Fibroblast of lung (primary cell): ENCODE measurements at regions not wholly inside any gene's neighbourhood (a gene's known extent, or its start where the extent isn't known, plus 50 kb on each side); places are given as distances from the start of the nearest gene placed in this dataset.

Source experiments
- DNase-seq, 2 donors: peaks; one replicate each; pipeline versions ENCODE4 v3.0.0 to v3.0.0-alpha.2; 2010; ENCODE audit warnings: low read depth in 2 of 2
- H2AFZ ChIP-seq: 2 replicates; pipeline ENCODE4 v1.5.1; 2012; ENCODE audit warnings: low read length, control low read depth, inconsistent platforms
- H3K27ac ChIP-seq: 2 replicates; pipeline ENCODE4 v1.5.1; 2011; ENCODE audit warnings: low read length, control low read depth; ENCODE audit not compliant: insufficient read depth
- H3K27me3 ChIP-seq: 2 replicates; pipeline ENCODE4 v1.5.1; 2011; ENCODE audit warnings: mild to moderate bottlenecking, low read length; ENCODE audit not compliant: control insufficient read depth, insufficient read depth
- H3K36me3 ChIP-seq: 2 replicates; pipeline ENCODE4 v1.5.1; 2011; ENCODE audit warnings: low read length; ENCODE audit not compliant: control insufficient read depth, insufficient read depth
- H3K4me1 ChIP-seq: 2 replicates; pipeline ENCODE4 v1.5.1; 2011; ENCODE audit warnings: low read length; ENCODE audit not compliant: control insufficient read depth, insufficient read depth; ENCODE audit errors: extremely low read depth
- H3K4me2 ChIP-seq: 2 replicates; pipeline ENCODE4 v1.5.1; 2011; ENCODE audit warnings: low read length, control low read depth; ENCODE audit not compliant: insufficient read depth; ENCODE audit errors: extremely low read depth
- H3K4me3 ChIP-seq, 4 experiments: fragments of 200-600 bp in 1 of 4; sonication (generic) in 1 of 4; replicated peaks in 1 of 4; 2 replicates each; pipeline ENCODE4 v1.5.1; 2011 to 2016; ENCODE audit warnings: low read length in 4 of 4, low read depth in 3 of 4, mild to moderate bottlenecking in 3 of 4, control low read depth in 2 of 4, inconsistent platforms in 1 of 4, mixed read lengths in 1 of 4; ENCODE audit not compliant: insufficient read depth in 1 of 4; ENCODE audit errors: control extremely low read depth in 1 of 4
- H3K79me2 ChIP-seq: 2 replicates; pipeline ENCODE4 v1.5.1; 2012; ENCODE audit warnings: mild to moderate bottlenecking, low read length, inconsistent platforms; ENCODE audit not compliant: control insufficient read depth, insufficient read depth
- H3K9ac ChIP-seq: 2 replicates; pipeline ENCODE4 v1.5.1; 2011; ENCODE audit warnings: mild to moderate bottlenecking, low read length, control low read depth; ENCODE audit not compliant: insufficient read depth
- H3K9me3 ChIP-seq: 2 replicates; pipeline ENCODE4 v1.5.1; 2012; ENCODE audit warnings: low read depth, low read length; ENCODE audit not compliant: control insufficient read depth, insufficient read depth
- H4K20me1 ChIP-seq: 2 replicates; pipeline ENCODE4 v1.5.1; 2011; ENCODE audit warnings: low read length; ENCODE audit not compliant: control insufficient read depth, insufficient read depth; ENCODE audit errors: extremely low read depth
- CTCF ChIP-seq, 2 donors: IDR thresholded peaks in 1 of 2; conservative IDR thresholded peaks in 1 of 2; 1 replicate in 1 of 2; 2 replicates in 1 of 2; pipeline ENCODE4 v1.5.1; 2011 to 2012; ENCODE audit warnings: low read length in 2 of 2, control low read depth in 1 of 2, inconsistent platforms in 1 of 2, low read depth in 1 of 2, mild to moderate bottlenecking in 1 of 2
- EZH2 ChIP-seq: IDR thresholded peaks from 2 replicates; pipeline ENCODE4 v1.5.1; 2012; ENCODE audit warnings: low read length, control low read depth, mild to moderate bottlenecking; ENCODE audit errors: missing control alignments

DNA sequence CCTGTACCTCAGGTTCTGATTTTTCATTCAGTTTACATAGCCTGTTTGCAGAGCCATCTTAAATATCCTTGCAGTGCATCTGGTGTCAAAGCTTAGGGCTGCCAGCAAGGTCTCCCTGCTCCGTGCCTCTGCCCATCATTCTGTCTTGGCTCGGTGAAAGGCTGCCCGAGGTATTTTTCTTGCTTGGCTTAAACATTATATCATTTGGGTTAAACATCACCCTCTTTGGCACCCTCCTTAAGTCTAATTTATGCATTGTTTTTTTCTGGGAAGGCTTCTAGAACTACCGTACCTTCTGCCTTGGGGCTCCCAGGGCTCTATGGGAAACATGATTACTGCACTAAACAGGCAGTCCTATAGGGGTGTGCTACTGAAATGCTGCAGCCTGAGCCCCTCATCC lies 158.6 kb upstream of the CELF4 start:
- H3K4me2 ChIP-seq = no peak overlapping the region
- no peak for DNase-seq
- no peaks in the 10 kb centered on the region for H3K27me3 ChIP-seq
- H3K36me3 ChIP-seq = no peaks in the 10 kb centered on the region
- no peak overlapping the region for H3K9ac ChIP-seq
- no peak overlapping the region for H3K27ac ChIP-seq
- TF ChIP-seq CTCF (conservative IDR thresholded peaks at IDR 0.05 in 1 of 2, IDR thresholded peaks at IDR 0.05 in 1 of 2; ENCODE audit: low read depth in 1 of 2, low read length in 2 of 2) (no peak), EZH2 (no peak)
- no peak overlapping the region for H3K4me3 ChIP-seq
- no peaks in the 10 kb centered on the region for H4K20me1 ChIP-seq
- H3K4me1 ChIP-seq = no peaks in the 10 kb centered on the region
- no peaks in the 10 kb centered on the region for H3K9me3 ChIP-seq
- no peaks in the 10 kb centered on the region for H3K79me2 ChIP-seq
- no peak overlapping the region for H2AFZ ChIP-seq

- no peak for DNase-seq
- Histone ChIP-seq H3K27ac (no peak overlapping the region), H3K9me3 (no peaks in the 10 kb centered on the region), H3K4me2 (no peak overlapping the region), H2AFZ (no peak overlapping the region), H4K20me1 (no peaks in the 10 kb centered on the region), H3K9ac (no peak overlapping the region), H3K79me2 (no peaks in the 10 kb centered on the region), H3K27me3 (no peaks in the 10 kb centered on the region), H3K4me3 (no peak overlapping the region), H3K4me1 (no peaks in the 10 kb centered on the region), H3K36me3 (no peaks in the 10 kb centered on the region)
- TF ChIP-seq EZH2 (no peak), CTCF (conservative IDR thresholded peaks at IDR 0.05 in 1 of 2, IDR thresholded peaks at IDR 0.05 in 1 of 2; ENCODE audit: low read depth in 1 of 2, low read length in 2 of 2) (no peak)
Observed at GRCh38 chr18:37721544-37722522, 156.2 kb upstream of the CELF4 start.

DNA sequence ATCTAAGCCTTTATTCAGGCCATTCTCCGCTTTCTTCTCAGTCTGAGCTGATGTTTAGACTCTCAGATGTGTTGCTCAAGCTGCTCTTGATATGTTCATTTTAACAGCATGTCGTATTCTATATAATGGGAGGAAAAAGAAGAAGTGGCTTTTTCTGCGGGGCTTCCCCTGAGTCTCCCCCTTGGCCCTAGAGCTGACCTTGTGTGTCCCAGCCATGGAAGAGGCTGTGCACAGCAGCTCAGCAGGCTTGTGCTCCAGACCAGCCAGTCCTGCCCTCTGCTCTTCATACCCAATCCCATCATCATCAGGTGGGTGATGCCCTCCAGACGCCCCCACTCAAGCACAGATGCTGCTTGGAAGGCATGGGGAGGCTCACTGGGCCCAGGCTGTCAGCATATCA lies 155.1 kb upstream of the CELF4 start:
- H4K20me1 ChIP-seq = no peaks in the 10 kb centered on the region
- no peak overlapping the region for H3K4me2 ChIP-seq
- H3K9me3 ChIP-seq = no peaks in the 10 kb centered on the region
- H3K36me3 ChIP-seq = no peaks in the 10 kb centered on the region
- H3K9ac ChIP-seq = no peak overlapping the region
- TF ChIP-seq EZH2 = no peak
- no peak for TF ChIP-seq CTCF (conservative IDR thresholded peaks at IDR 0.05 in 1 of 2, IDR thresholded peaks at IDR 0.05 in 1 of 2; ENCODE audit: low read depth in 1 of 2, low read length in 2 of 2)
- no peaks in the 10 kb centered on the region for H3K79me2 ChIP-seq
- no peak for DNase-seq
- no peak overlapping the region for H3K4me3 ChIP-seq
- no peaks in the 10 kb centered on the region for H3K27me3 ChIP-seq
- H3K4me1 ChIP-seq = no peaks in the 10 kb centered on the region
- H3K27ac ChIP-seq = no peak overlapping the region
- no peak overlapping the region for H2AFZ ChIP-seq
